ENCODE measurements at regions not wholly inside any gene's neighbourhood (a gene's known extent, or its start where the extent isn't known, plus 50 kb on each side); places are given as distances from the start of the nearest gene placed in this dataset.

DNA sequence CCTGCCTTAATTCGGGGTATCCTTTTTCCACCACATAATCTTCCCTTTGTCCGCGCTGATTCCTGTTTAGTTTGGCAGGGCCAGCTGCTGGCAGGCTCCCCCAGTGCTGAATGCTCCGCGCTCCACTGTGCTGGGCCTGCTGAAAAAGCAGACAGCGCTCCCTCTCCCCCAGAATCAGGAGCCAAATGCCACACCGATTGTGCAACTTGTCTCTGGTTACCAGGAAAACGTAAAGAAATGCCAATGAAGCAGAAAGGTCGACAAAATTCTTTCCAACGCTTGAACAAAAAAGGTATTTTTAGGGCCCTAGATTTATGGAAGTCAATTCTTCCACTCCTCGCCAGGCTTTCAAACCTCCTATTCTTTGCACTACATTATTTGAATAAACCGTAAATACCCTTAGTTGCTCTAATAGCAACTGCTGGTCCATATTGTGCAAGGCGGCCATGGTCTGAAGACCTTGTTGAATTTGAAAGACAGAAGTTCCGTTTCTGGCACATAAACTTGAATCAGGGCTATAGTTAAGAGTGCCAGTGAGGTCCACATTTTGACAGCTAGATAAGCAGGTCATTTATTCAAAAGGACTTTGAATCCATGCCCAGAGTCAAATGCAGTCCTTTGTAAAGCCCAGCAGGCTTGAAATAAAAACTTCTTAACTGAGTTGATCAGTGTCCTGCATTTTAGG, 206.7 kb upstream of the RFC3 start:
- Histone ChIP-seq H2AK5ac (ENCODE audit: low read depth, low read length) (no peak overlapping the region), H3K23ac (ENCODE audit: low read depth, low read length) (0 out of 2 replicates have a peak overlapping the region, but pooled peaks have one; percentile 20), H2BK20ac (ENCODE audit: low read depth, low read length) (peak overlapping the region; percentile 73), H4K91ac (ENCODE audit: insufficient read depth, low read depth, low read length) (peak overlapping the region; percentile 79; the same call in 1 of the 2 replicates), H4K20me1 (ENCODE audit: insufficient read depth, low read length) (no peaks in the 10 kb centered on the region), H3K18ac (ENCODE audit: low read depth, low read length) (peak overlapping the region; percentile 53), H3K27me3 (ENCODE audit: control insufficient read depth, insufficient read depth, low read length) (no peaks in the 10 kb centered on the region), H2BK15ac (ENCODE audit: low read depth, low read length) (peak overlapping the region; percentile 1; the same call in 1 of the 3 replicates), H3K9me1 (ENCODE audit: insufficient read depth, low read length) (no peaks in the 10 kb centered on the region), H3K4me1 (ENCODE audit: control insufficient read depth, insufficient read depth, low read length) (peaks cover 5% of the 10 kb centered on the region), H2AFZ (replicated peaks; ENCODE audit: low read length, poor library complexity) (peak overlapping the region; percentile 84), H3K36me3 (ENCODE audit: control insufficient read depth, insufficient read depth, low read length) (no peaks in the 10 kb centered on the region), H4K5ac (ENCODE audit: low read depth, low read length) (peak overlapping the region; percentile 68; the same call in 1 of the 2 replicates), H2BK120ac (ENCODE audit: low read depth, low read length) (peak overlapping the region; percentile 73), H3K9me3 (ENCODE audit: control insufficient read depth, insufficient read depth, low read length) (no peaks in the 10 kb centered on the region), H3K56ac (ENCODE audit: extremely low read depth, insufficient read depth, low read length) (peak overlapping the region; percentile 18; the same call in 1 of the 2 replicates), H2AK9ac (replicated peaks; ENCODE audit: low read depth, low read length, poor library complexity) (no peak overlapping the region), H3K27ac (ENCODE audit: insufficient read depth, low read length) (peak overlapping the region; percentile 78), H3K79me1 (ENCODE audit: low read depth in 1 of 2, low read length in 2 of 2) (no peaks in the 10 kb centered on the region), H4K8ac (ENCODE audit: low read depth in 2 of 2, low read length in 2 of 2) (peak overlapping the region; percentile 24 to 47; a peak in 3 of 4 replicates), H3K9ac (ENCODE audit: low read depth, low read length) (peak overlapping the region; percentile 6), H2BK5ac (ENCODE audit: low read depth, low read length, poor library complexity, severe bottlenecking) (peak overlapping the region; percentile 43), H3K14ac (replicated peaks; ENCODE audit: low read depth, low read length) (peak overlapping the region; percentile 37; the same call in 1 of the 2 replicates), H3K4me3 (ENCODE audit: insufficient read depth, low read depth, low read length) (no peak overlapping the region), H3K4ac (ENCODE audit: low read depth, low read length) (peak overlapping the region; percentile 17), H3K4me2 (ENCODE audit: low read depth, low read length) (peak overlapping the region; percentile 62)
- POLR2A ChIA-PET (ENCODE audit: unreplicated experiment), result no interaction called here
- in situ Hi-C loops (cut with MboI; ENCODE audit: low sequenced_read_pairs) (no loop called here), dilution Hi-C loops (cut with HindIII; ENCODE audit: low sequenced_read_pairs, unreplicated experiment) (no loop called here), intact Hi-C loops (cut with micrococcal nuclease) (no loop called here)
- WGBS, 2 experiments (ENCODE audit: extremely low coverage in 2 of 2, insufficient read length in 1 of 2), result 16% methylated on average over 3 of the region's 14 CpGs; no CpG with 5 or more reads in 1 of the 2 experiments
- no TSS peak for BruUV-seq (replicated peaks)
- peak; percentile 95 for ATAC-seq (ENCODE audit: low read depth)
- DNase-seq, result peak; percentile 64
- CTCF ChIA-PET, result no interaction called here
- peak; percentile 93 for TF ChIP-seq CEBPB (IDR thresholded peaks at IDR 0.05; ENCODE audit: low read depth, low read length)
- TF ChIP-seq CHD1 (IDR thresholded peaks at IDR 0.05; ENCODE audit: low read depth, low read length), result no peak

All from IMR-90 (cell line).